ENCODE measurements at regions not wholly inside any gene's neighbourhood (a gene's known extent, or its start where the extent isn't known, plus 50 kb on each side); places are given as distances from the start of the nearest gene placed in this dataset.

- no peak for TF ChIP-seq ZNF318 (CRISPR knock-in tag; IDR thresholded peaks at IDR 0.05)
- no peak for TF ChIP-seq SIX1 (CRISPR knock-in tag; IDR thresholded peaks at IDR 0.05; ENCODE audit: borderline replicate concordance)
- no peak for TF ChIP-seq MXD3 (CRISPR knock-in tag; IDR thresholded peaks at IDR 0.05)
- TF ChIP-seq PAX8 (CRISPR knock-in tag; IDR thresholded peaks at IDR 0.05; ENCODE audit: borderline replicate concordance) = no peak
- no peak for TF ChIP-seq PHF20 (CRISPR knock-in tag; IDR thresholded peaks at IDR 0.05)
Measured at GRCh38 chr4:75259306-75259705, 254.9 kb downstream of the RCHY1 start (continued).

- no peaks in the 10 kb centered on the region for H3K4me1 ChIP-seq (ENCODE audit: insufficient read depth, low read length)
- H3K79me2 ChIP-seq (ENCODE audit: insufficient read depth, low read length) = no peaks in the 10 kb centered on the region
- no peaks in the 10 kb centered on the region for H3K9me3 ChIP-seq (ENCODE audit: low read length)
- intact Hi-C loops (cut with micrococcal nuclease; ENCODE audit: unreplicated experiment) = no loop called here
- CTCF ChIA-PET (ENCODE audit: low intra/inter-chr PET ratio, low total read pairs) = no interaction called here
- ATAC-seq (no peak), DNase-seq (ENCODE audit: low spot score) (no peak), FAIRE-seq (no peak)
- H3K36me3 ChIP-seq (replicated peaks in 1 of 2; ENCODE audit: control insufficient read depth in 1 of 2, insufficient read depth in 2 of 2, low read length in 2 of 2) = no peaks in the 10 kb centered on the region
- in situ Hi-C loops (cut with HindIII; ENCODE audit: extremely low pct_ligation_motif_present, low pct_unique_long_range_greater_than_20kb) = no loop called here
- no peak overlapping the region for H3K4me2 ChIP-seq (ENCODE audit: low read depth, low read length)
- no peak overlapping the region for H2AFZ ChIP-seq (ENCODE audit: low read length)
- no TSS peak for BruUV-seq (replicated peaks)
- WGBS (ENCODE audit: low lambda C conversion rate) = 7% methylated on average over 4 of the region's 4 CpGs
- no peak overlapping the region for H3K9ac ChIP-seq (ENCODE audit: insufficient read depth, low read depth, low read length)
- H3K27ac ChIP-seq (ENCODE audit: extremely low read length, insufficient read depth, low read length) = no peak overlapping the region
- H3K27me3 ChIP-seq (ENCODE audit: control insufficient read depth in 1 of 2, insufficient read depth in 2 of 2, low read length in 2 of 2) = no peaks in the 10 kb centered on the region
- POLR2A ChIA-PET = no interaction called here
- no peaks in the 10 kb centered on the region for H4K20me1 ChIP-seq (ENCODE audit: insufficient read depth, low read length)
- no peak overlapping the region for H3K4me3 ChIP-seq (replicated peaks in 1 of 3; ENCODE audit: insufficient read depth in 1 of 3, low read depth in 2 of 3, low read length in 3 of 3)
- no peak for TF ChIP-seq JUND (CRISPR knock-in tag; IDR thresholded peaks at IDR 0.05)
- no peak for TF ChIP-seq ZNF12 (CRISPR knock-in tag; IDR thresholded peaks at IDR 0.05)
- TF ChIP-seq PHF20 (CRISPR knock-in tag; IDR thresholded peaks at IDR 0.05) = no peak
- no peak for TF ChIP-seq BATF2 (CRISPR knock-in tag; IDR thresholded peaks at IDR 0.05)
- TF ChIP-seq LRRFIP1 (CRISPR knock-in tag; conservative IDR thresholded peaks at IDR 0.05) = no peak
- TF ChIP-seq ZNF678 (CRISPR knock-in tag; IDR thresholded peaks at IDR 0.05) = no peak
- no peak for TF ChIP-seq HOXD1 (CRISPR knock-in tag; IDR thresholded peaks at IDR 0.05)
- TF ChIP-seq ERF (CRISPR knock-in tag; IDR thresholded peaks at IDR 0.05) = no peak
- TF ChIP-seq ZNF552 (CRISPR knock-in tag; IDR thresholded peaks at IDR 0.05; ENCODE audit: borderline replicate concordance) = no peak
Measured at GRCh38 chr4:75255261-75255660, 258.9 kb downstream of the RCHY1 start.
